SK-N-MC (cell line): ENCODE measurements at regions not wholly inside any gene's neighbourhood (a gene's known extent, or its start where the extent isn't known, plus 50 kb on each side); places are given as distances from the start of the nearest gene placed in this dataset.

ENCODE experiments used
- DNase-seq: peaks from one replicate; pipeline ENCODE4 v3.0.0-alpha.2; 2011; ENCODE audit warnings: low read depth, low spot score
- H3K27ac ChIP-seq: fragments of 200-600 bp; sonication (generic); 2 replicates; pipeline ENCODE4 v1.5.1; 2016; ENCODE audit warnings: mixed run types
- H3K36me3 ChIP-seq: fragments of 200-600 bp; sonication (generic); 2 replicates; pipeline ENCODE4 v1.6.1; 2017; ENCODE audit warnings: antibody characterized with exemption, low read length, mixed read lengths; ENCODE audit not compliant: insufficient read depth
- H3K4me3 ChIP-seq: fragments of 200-600 bp; sonication (generic); 2 replicates; pipeline ENCODE4 v1.5.1; 2016
- H3K9ac ChIP-seq: fragments of 200-600 bp; sonication (generic); 2 replicates; pipeline ENCODE4 v1.8.0; 2017; ENCODE audit warnings: mixed run types, mixed read lengths; ENCODE audit not compliant: insufficient read length
- H3K9me3 ChIP-seq: fragments of 200-600 bp; sonication (generic); 2 replicates; pipeline ENCODE4 v1.6.1; 2017; ENCODE audit warnings: low read depth, mild to moderate bottlenecking, antibody characterized with exemption, low read length, moderate library complexity, mixed read lengths
- EZH2 ChIP-seq: fragments of 200-600 bp; sonication (generic); IDR thresholded peaks from one replicate; pipeline ENCODE4 v1.6.1; 2017; ENCODE audit warnings: antibody characterized with exemption
- FOXP2 ChIP-seq: optimal IDR thresholded peaks from 2 replicates; pipeline ENCODE3; 2011; ENCODE audit warnings: mild to moderate bottlenecking, moderate library complexity; ENCODE audit not compliant: insufficient read depth; ENCODE audit errors: extremely low read length, control extremely low read depth
- POLR2AphosphoS5 ChIP-seq: IDR thresholded peaks from 2 replicates; pipeline ENCODE4 v1.6.1; 2012; ENCODE audit warnings: mild to moderate bottlenecking, low read depth, low read length, borderline replicate concordance

DNA sequence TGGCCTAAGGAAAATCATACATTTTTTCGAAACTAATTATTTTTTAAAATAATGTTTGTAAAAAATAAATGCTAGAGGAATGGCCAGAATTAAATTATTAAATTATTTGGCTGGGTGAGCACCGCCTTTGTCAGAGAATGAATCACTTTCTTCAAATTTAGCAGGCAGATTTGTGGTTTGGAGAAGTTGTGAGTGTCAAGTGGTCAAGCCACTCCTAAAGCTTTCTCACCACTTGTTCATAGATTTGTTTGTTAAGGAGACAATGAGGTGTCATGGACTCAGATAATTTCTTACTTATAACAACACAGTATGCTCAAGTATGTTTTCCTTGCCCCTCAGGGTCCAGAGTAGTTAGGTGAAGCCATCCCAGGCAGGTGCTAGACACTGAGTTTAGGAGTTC lies 196.2 kb downstream of the TUSC7 start:
- Histone ChIP-seq H3K36me3 (no peaks in the 10 kb centered on the region), H3K4me3 (no peak overlapping the region), H3K27ac (no peak overlapping the region), H3K9ac (no peak overlapping the region), H3K9me3 (no peaks in the 10 kb centered on the region)
- DNase-seq: no peak
- TF ChIP-seq EZH2: no peak
- no peak for TF ChIP-seq FOXP2
- no peak for TF ChIP-seq POLR2AphosphoS5

DNA sequence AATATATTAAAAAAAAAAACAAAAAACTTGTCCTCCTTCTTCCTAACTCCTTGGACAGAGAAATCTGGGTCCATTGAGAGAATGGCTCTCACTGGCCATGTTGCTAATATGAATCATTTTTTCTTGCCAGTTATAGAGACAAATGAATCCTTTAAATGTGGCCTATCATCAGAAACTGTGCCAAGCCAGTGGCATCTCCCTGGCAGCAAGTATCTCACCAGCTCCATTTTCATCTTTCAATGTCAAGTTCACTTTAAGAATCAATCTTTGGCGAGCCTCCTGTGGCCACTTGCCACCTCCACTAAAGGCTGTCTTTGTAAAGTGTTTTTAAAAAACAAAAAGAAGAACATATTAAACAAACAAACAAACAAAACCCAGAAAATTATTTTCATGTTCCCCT lies 202.5 kb downstream of the TUSC7 start:
- no peak for DNase-seq
- TF ChIP-seq EZH2: no peak
- no peak for TF ChIP-seq FOXP2
- TF ChIP-seq POLR2AphosphoS5: no peak
- H3K36me3 ChIP-seq: no peaks in the 10 kb centered on the region
- no peak overlapping the region for H3K9ac ChIP-seq
- H3K9me3 ChIP-seq: no peaks in the 10 kb centered on the region
- no peak overlapping the region for H3K27ac ChIP-seq
- no peak overlapping the region for H3K4me3 ChIP-seq

DNA sequence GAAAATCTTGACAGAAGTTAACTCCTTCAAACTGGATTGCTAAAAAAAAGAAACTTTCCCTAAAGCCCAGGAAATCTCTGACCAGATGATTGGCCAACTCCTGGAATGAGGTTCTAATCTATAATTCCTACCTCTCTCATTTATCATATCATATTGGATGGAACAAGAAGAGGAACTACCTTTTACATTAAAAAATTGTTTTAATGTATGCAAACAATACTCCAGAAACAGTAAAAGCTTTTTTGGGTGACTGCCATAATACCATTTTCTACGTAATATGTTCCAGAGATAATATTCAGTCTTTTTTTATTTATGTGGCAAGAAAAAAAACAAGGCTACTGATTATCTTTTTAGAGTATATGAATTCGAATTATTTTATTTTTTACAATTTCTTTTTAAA lies 204.4 kb downstream of the TUSC7 start:
- Histone ChIP-seq H3K9ac (no peak overlapping the region), H3K9me3 (no peaks in the 10 kb centered on the region), H3K4me3 (no peak overlapping the region), H3K36me3 (no peaks in the 10 kb centered on the region), H3K27ac (no peak overlapping the region)
- TF ChIP-seq EZH2 (no peak), POLR2AphosphoS5 (no peak), FOXP2 (no peak)
- no peak for DNase-seq

- TF ChIP-seq POLR2AphosphoS5 (no peak), EZH2 (no peak), FOXP2 (no peak)
- Histone ChIP-seq H3K4me3 (no peak overlapping the region), H3K36me3 (no peaks in the 10 kb centered on the region), H3K9ac (no peak overlapping the region), H3K9me3 (no peaks in the 10 kb centered on the region), H3K27ac (no peak overlapping the region)
- no peak for DNase-seq
Measured at GRCh38 chr3:116916836-116917235, 207.3 kb downstream of the TUSC7 start.

DNA sequence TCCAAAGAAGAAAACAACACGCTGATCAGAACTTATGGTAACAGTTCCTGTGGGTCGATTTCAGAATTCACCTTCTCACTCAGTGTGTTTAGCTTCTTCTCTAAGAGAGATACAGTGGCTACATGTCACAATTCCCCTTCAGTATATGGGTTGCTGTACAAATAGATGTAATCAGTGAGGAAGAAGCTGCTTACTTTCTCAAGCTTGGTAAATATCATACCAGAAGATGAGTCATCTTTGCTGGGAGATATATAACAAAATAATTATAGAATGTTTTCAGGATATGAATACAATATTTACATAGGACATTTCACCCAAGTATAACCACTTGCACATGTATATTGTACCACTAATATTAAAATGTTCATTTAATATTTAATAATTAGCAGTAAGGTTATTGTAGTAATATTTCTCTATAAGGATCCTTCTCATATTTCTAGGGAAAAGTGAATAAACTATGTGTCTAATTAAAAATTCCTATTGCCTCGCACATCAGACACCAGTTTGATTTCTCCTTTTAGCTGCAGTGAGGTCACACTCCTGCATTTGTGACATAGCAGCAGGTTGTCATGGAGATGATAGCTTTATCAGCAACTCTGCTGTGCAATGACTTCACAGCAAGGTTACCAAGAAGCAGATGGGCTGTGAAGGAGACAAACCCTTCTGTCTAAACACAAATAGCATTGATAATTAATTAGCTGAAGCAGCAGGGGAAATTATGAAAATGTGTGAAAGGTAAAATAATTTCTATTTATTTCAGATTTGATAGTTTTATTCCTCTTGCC lies 211.4 kb downstream of the TUSC7 start:
- Histone ChIP-seq H3K9me3 (no peaks in the 10 kb centered on the region), H3K27ac (no peak overlapping the region), H3K4me3 (no peak overlapping the region), H3K9ac (no peak overlapping the region), H3K36me3 (no peaks in the 10 kb centered on the region)
- TF ChIP-seq POLR2AphosphoS5: no peak
- no peak for DNase-seq

GRCh38 chr3:116927918-116928317 lies 218.3 kb downstream of the TUSC7 start:
- Histone ChIP-seq H3K36me3 (no peaks in the 10 kb centered on the region), H3K9ac (no peak overlapping the region), H3K9me3 (no peaks in the 10 kb centered on the region), H3K27ac (no peak overlapping the region), H3K4me3 (no peak overlapping the region)
- no peak for DNase-seq
- TF ChIP-seq POLR2AphosphoS5 (no peak), FOXP2 (no peak), EZH2 (no peak)

DNA sequence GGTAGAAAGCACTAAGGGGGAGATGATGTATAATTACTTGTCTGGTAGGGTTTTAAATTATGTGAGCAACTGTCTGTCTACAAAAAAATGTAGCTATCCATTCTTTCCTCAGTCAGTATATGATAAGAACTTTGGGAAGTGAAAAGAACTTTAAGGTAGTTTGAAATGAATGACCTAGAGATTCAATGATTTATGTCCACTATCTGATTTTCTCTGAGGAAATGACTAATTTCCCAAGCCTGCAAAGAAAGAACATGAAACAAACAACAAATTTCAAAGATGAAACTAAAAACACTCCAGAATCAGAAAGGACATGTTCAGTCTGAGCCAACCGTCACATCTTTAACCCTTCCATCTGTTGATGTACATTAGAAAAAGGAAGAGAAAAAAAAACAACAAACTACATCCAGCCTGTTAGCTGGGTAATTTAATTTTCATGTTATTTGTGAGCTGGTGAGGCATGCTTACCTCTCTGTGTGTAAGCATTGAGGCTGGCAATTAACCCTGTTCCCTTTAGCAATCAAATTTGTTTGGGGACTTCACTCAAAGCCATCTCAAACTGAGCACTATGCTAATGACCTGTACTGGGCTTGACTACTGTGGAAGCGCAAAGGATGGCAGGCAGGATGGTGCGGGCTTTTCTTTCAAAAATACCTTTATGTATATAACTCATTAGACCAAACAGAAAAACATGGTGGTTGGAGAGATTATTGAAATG lies 220.1 kb downstream of the TUSC7 start:
- TF ChIP-seq FOXP2: no peak
- Histone ChIP-seq H3K9ac (no peak overlapping the region), H3K27ac (no peak overlapping the region), H3K9me3 (no peaks in the 10 kb centered on the region), H3K4me3 (no peak overlapping the region), H3K36me3 (no peaks in the 10 kb centered on the region)
- DNase-seq: no peak

- TF ChIP-seq EZH2 (no peak), FOXP2 (no peak), POLR2AphosphoS5 (no peak)
- Histone ChIP-seq H3K36me3 (no peaks in the 10 kb centered on the region), H3K9ac (no peak overlapping the region), H3K27ac (no peak overlapping the region), H3K9me3 (no peaks in the 10 kb centered on the region), H3K4me3 (no peak overlapping the region)
- no peak for DNase-seq
Measured at GRCh38 chr3:116930786-116931185, 221.2 kb downstream of the TUSC7 start.

DNA sequence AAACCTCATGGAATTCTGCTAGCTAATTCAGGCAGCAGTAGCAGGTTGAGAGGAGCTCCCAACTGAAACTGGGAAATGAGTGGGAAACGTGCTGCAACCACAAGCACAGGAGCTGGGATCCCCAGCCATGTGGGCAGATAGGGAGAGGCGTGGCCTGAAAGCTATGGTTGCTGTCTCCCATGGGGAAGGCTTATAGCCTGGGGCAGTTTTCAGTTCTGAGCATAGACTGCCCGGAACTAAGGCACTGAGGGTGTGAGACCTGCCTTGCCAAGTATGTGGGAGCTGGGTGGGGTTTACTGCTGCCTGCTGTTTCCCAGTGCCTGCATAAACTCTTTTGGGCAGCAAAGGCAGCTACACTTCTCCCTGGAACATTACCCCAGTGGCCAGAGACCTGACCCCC lies 229.5 kb downstream of the TUSC7 start:
- TF ChIP-seq FOXP2 (no peak), POLR2AphosphoS5 (0 out of 2 replicates have a peak, but pooled peaks have one; percentile 21)
- Histone ChIP-seq H3K9me3 (no peaks in the 10 kb centered on the region), H3K27ac (no peak overlapping the region), H3K9ac (no peak overlapping the region), H3K36me3 (no peaks in the 10 kb centered on the region), H3K4me3 (0 out of 2 replicates have a peak overlapping the region, but pooled peaks have one; percentile 5)
- peak; percentile 60 for DNase-seq
